ENCODE measurements at regions not wholly inside any gene's neighbourhood (a gene's known extent, or its start where the extent isn't known, plus 50 kb on each side); places are given as distances from the start of the nearest gene placed in this dataset.

DNA sequence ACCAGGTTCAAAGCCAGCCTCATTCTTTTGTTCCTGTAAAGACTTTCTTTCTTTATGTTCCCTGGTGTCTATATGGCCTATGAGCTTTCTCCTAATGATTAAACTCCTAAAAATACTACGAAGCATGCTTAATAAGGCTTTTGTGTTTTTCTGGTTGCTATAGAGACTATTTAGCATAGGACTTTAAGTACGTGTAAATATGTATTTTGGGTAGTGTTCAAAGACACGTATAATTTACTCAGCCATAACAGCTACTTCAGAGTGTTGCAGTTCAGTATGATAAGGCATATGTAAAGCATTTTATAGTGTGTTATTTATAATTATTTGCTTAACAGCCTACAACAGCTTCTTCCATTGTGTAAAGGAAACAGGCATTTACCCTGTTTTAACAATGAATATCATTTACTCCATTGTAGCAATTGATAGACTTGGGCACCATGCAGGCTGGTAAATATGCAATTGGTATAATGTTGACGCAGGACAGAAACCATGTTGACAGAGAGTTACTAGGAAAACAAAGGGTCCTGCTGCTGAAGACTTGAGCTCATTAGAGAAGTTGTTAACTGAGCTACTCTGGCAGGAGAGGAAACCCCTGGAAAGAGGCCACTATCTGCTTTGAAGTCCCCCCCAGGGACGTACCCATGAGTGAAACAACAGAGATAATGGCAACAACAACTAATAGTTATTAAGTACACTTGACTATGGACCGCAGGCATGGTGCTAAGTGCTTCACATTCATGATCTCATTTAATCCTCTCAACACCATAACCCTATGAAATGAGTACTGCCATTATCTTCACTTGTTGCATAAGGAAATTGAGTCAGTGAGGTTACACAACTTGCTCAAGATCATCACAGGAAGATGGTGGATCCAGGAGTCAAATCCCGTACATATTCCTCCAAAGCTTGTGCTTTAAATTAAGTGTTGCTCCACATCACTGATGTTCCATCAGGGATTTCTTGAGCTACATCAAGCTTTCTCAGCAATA, 342.2 kb upstream of the DYNLRB2 start:
- ATAC-seq: no peak
- no peak for TF ChIP-seq ZC3H10 (CRISPR knock-in tag; IDR thresholded peaks at IDR 0.05)

DNA sequence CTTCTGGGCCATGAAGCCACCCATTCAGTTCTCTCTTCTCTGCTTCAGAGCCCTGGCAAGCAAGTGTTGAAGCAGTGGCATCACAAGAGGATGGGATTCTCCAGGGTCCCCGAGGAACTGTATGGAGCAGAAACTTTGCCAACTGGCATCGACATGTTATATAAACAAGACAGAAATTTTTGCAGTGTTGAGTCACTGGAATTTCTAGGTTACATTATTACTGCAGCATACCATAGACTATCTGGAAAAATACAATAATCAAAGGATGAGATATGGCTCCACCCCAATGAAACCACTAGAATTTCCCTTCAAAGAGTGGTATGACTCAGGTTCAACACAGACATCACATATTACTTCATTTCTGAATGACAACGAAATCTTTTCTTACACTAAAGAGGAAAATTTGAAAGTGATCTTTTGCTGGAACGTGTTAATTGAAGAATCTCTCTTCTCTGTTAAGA, 343.0 kb upstream of the DYNLRB2 start:
- ATAC-seq: no peak

DNA sequence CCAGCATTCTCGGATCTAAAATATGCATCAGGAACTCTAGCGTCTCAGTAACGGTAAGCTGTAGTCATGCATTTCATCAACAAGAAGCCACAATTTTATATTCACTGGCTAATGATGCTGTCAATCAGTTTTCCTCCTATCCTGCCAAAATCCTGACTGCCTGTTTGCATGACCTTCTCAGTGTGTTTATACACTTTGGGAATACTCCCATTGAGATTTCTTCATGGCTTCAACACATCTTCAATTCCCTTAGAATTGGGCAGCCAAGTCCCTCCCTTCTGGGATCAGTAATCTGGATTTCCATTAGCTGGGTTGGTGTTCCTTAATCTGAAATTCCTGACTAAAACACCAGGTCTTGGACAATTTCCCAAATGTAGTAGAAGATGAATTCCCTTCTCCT, 348.9 kb upstream of the DYNLRB2 start:
- ATAC-seq: no peak
- TF ChIP-seq ZFP3 (CRISPR knock-in tag; IDR thresholded peaks at IDR 0.05): no peak
- no peak for TF ChIP-seq TOX (CRISPR knock-in tag; IDR thresholded peaks at IDR 0.05; ENCODE audit: borderline replicate concordance)
- no peak for TF ChIP-seq ZNF70 (CRISPR knock-in tag; IDR thresholded peaks at IDR 0.05)
- no peak for TF ChIP-seq SNAI2 (CRISPR knock-in tag; IDR thresholded peaks at IDR 0.05)
- no peak for TF ChIP-seq ZNF8 (CRISPR knock-in tag; IDR thresholded peaks at IDR 0.05)
- TF ChIP-seq ARNTL (CRISPR knock-in tag; IDR thresholded peaks at IDR 0.05; ENCODE audit: borderline replicate concordance, low read depth): no peak
- no peak for TF ChIP-seq TCF4 (CRISPR knock-in tag; IDR thresholded peaks at IDR 0.05; ENCODE audit: borderline replicate concordance)
- TF ChIP-seq, protein P1, sequence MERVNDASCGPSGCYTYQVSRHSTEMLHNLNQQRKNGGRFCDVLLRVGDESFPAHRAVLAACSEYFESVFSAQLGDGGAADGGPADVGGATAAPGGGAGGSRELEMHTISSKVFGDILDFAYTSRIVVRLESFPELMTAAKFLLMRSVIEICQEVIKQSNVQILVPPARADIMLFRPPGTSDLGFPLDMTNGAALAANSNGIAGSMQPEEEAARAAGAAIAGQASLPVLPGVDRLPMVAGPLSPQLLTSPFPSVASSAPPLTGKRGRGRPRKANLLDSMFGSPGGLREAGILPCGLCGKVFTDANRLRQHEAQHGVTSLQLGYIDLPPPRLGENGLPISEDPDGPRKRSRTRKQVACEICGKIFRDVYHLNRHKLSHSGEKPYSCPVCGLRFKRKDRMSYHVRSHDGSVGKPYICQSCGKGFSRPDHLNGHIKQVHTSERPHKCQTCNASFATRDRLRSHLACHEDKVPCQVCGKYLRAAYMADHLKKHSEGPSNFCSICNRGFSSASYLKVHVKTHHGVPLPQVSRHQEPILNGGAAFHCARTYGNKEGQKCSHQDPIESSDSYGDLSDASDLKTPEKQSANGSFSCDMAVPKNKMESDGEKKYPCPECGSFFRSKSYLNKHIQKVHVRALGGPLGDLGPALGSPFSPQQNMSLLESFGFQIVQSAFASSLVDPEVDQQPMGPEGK (CRISPR knock-in tag; IDR thresholded peaks at IDR 0.05; ENCODE audit: borderline replicate concordance): no peak
- no peak for TF ChIP-seq BACH2 (CRISPR knock-in tag; IDR thresholded peaks at IDR 0.05; ENCODE audit: borderline replicate concordance)
- TF ChIP-seq, protein P2, sequence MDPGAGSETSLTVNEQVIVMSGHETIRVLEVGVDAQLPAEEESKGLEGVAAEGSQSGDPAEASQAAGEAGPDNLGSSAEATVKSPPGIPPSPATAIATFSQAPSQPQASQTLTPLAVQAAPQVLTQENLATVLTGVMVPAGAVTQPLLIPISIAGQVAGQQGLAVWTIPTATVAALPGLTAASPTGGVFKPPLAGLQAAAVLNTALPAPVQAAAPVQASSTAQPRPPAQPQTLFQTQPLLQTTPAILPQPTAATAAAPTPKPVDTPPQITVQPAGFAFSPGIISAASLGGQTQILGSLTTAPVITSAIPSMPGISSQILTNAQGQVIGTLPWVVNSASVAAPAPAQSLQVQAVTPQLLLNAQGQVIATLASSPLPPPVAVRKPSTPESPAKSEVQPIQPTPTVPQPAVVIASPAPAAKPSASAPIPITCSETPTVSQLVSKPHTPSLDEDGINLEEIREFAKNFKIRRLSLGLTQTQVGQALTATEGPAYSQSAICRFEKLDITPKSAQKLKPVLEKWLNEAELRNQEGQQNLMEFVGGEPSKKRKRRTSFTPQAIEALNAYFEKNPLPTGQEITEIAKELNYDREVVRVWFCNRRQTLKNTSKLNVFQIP (CRISPR knock-in tag; IDR thresholded peaks at IDR 0.05; ENCODE audit: borderline replicate concordance, low read depth): no peak
- TF ChIP-seq, protein P3, sequence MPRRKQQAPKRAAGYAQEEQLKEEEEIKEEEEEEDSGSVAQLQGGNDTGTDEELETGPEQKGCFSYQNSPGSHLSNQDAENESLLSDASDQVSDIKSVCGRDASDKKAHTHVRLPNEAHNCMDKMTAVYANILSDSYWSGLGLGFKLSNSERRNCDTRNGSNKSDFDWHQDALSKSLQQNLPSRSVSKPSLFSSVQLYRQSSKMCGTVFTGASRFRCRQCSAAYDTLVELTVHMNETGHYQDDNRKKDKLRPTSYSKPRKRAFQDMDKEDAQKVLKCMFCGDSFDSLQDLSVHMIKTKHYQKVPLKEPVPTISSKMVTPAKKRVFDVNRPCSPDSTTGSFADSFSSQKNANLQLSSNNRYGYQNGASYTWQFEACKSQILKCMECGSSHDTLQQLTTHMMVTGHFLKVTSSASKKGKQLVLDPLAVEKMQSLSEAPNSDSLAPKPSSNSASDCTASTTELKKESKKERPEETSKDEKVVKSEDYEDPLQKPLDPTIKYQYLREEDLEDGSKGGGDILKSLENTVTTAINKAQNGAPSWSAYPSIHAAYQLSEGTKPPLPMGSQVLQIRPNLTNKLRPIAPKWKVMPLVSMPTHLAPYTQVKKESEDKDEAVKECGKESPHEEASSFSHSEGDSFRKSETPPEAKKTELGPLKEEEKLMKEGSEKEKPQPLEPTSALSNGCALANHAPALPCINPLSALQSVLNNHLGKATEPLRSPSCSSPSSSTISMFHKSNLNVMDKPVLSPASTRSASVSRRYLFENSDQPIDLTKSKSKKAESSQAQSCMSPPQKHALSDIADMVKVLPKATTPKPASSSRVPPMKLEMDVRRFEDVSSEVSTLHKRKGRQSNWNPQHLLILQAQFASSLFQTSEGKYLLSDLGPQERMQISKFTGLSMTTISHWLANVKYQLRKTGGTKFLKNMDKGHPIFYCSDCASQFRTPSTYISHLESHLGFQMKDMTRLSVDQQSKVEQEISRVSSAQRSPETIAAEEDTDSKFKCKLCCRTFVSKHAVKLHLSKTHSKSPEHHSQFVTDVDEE (CRISPR knock-in tag; IDR thresholded peaks at IDR 0.05): no peak
- no peak for TF ChIP-seq ZC3H10 (CRISPR knock-in tag; IDR thresholded peaks at IDR 0.05)
- TF ChIP-seq, protein P4, sequence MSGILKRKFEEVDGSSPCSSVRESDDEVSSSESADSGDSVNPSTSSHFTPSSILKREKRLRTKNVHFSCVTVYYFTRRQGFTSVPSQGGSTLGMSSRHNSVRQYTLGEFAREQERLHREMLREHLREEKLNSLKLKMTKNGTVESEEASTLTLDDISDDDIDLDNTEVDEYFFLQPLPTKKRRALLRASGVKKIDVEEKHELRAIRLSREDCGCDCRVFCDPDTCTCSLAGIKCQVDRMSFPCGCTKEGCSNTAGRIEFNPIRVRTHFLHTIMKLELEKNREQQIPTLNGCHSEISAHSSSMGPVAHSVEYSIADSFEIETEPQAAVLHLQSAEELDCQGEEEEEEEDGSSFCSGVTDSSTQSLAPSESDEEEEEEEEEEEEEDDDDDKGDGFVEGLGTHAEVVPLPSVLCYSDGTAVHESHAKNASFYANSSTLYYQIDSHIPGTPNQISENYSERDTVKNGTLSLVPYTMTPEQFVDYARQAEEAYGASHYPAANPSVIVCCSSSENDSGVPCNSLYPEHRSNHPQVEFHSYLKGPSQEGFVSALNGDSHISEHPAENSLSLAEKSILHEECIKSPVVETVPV (CRISPR knock-in tag; IDR thresholded peaks at IDR 0.05): no peak
- no peak for TF ChIP-seq ESRRG (CRISPR knock-in tag; IDR thresholded peaks at IDR 0.05)
- TF ChIP-seq RARB (CRISPR knock-in tag; IDR thresholded peaks at IDR 0.05): no peak
- TF ChIP-seq ZFP30 (CRISPR knock-in tag; IDR thresholded peaks at IDR 0.05): no peak

More for the DNA sequence above, 343.0 kb upstream of the DYNLRB2 start:
- TF ChIP-seq, protein P5, sequence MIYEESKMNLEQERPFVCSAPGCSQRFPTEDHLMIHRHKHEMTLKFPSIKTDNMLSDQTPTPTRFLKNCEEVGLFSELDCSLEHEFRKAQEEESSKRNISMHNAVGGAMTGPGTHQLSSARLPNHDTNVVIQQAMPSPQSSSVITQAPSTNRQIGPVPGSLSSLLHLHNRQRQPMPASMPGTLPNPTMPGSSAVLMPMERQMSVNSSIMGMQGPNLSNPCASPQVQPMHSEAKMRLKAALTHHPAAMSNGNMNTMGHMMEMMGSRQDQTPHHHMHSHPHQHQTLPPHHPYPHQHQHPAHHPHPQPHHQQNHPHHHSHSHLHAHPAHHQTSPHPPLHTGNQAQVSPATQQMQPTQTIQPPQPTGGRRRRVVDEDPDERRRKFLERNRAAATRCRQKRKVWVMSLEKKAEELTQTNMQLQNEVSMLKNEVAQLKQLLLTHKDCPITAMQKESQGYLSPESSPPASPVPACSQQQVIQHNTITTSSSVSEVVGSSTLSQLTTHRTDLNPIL (CRISPR knock-in tag; IDR thresholded peaks at IDR 0.05; ENCODE audit: low read depth): peak; percentile 41; the same call in 1 of the 2 replicates
- TF ChIP-seq ZFP3 (CRISPR knock-in tag; IDR thresholded peaks at IDR 0.05) (0 out of 2 replicates have a peak, but pooled peaks have one; percentile 49), ZFP30 (CRISPR knock-in tag; IDR thresholded peaks at IDR 0.05) (no peak), ISL1 (CRISPR knock-in tag; IDR thresholded peaks at IDR 0.05) (peak; percentile 72)
